Caco-2 (cell line): ENCODE measurements at regions not wholly inside any gene's neighbourhood (a gene's known extent, or its start where the extent isn't known, plus 50 kb on each side); places are given as distances from the start of the nearest gene placed in this dataset.

Experiments used
- BruUV-seq: library from RNA; stranded (reverse); fragments of 400-500 nt; replicated peaks from 2 replicates; lab custom pipeline; 2021; lab: Mats Ljungman, UMichigan
- CTCF ChIA-PET: fragments of 300-600 bp; sonication (Branson Sonifier 250); formaldehyde crosslinking; loops from one replicate; lab custom pipeline; 2022; ENCODE audit warnings: antibody characterized with exemption; lab: Charles Lee
- POLR2A ChIA-PET: fragments of 300-600 bp; sonication (Branson Sonifier 250); formaldehyde crosslinking; loops from one replicate; lab custom pipeline; 2022; ENCODE audit warnings: antibody characterized with exemption; lab: Charles Lee
- DNase-seq, 2 experiments: peaks; one replicate each; pipeline versions ENCODE4 v3.0.0 to v3.0.0-alpha.2; 2020 to 2022
- H3K27me3 ChIP-seq: replicated peaks from 2 replicates; pipeline ENCODE4 v1.6.0; 2011; ENCODE audit warnings: low read length; ENCODE audit not compliant: control insufficient read depth, insufficient read depth
- H3K36me3 ChIP-seq: 2 replicates; pipeline ENCODE4 v1.5.1; 2011; ENCODE audit warnings: low read length; ENCODE audit not compliant: control insufficient read depth, insufficient read depth
- H3K4me1 ChIP-seq: fragments of 250-450 bp; sonication (Bioruptor Pico); 2 replicates; pipeline ENCODE4 v1.5.1; 2020; ENCODE audit warnings: mild to moderate bottlenecking
- H3K4me3 ChIP-seq: 2 replicates; pipeline ENCODE4 v1.5.1; 2011; ENCODE audit warnings: low read depth, mild to moderate bottlenecking, control low read depth, low read length
- H3K9me3 ChIP-seq: fragments of 250-450 bp; sonication (Bioruptor Pico); 2 replicates; pipeline ENCODE4 v1.5.1; 2020; ENCODE audit warnings: mild to moderate bottlenecking, moderate library complexity
- H3K27ac Mint-ChIP-seq: one replicate; pipeline ENCODE4 v1.8.0; 2022; ENCODE audit warnings: mixed read lengths; ENCODE audit not compliant: unreplicated experiment
- H3K27me3 Mint-ChIP-seq: one replicate; pipeline ENCODE4 v1.8.0; 2022; ENCODE audit warnings: mixed read lengths; ENCODE audit not compliant: insufficient read depth, unreplicated experiment
- H3K36me3 Mint-ChIP-seq: one replicate; pipeline ENCODE4 v1.8.0; 2022; ENCODE audit warnings: mild to moderate bottlenecking, mixed read lengths; ENCODE audit not compliant: insufficient read depth, unreplicated experiment
- H3K4me1 Mint-ChIP-seq: one replicate; pipeline ENCODE4 v1.8.0; 2022; ENCODE audit warnings: low read depth, mixed read lengths; ENCODE audit not compliant: unreplicated experiment
- H3K4me3 Mint-ChIP-seq: one replicate; pipeline ENCODE4 v1.8.0; 2022; ENCODE audit warnings: mild to moderate bottlenecking, moderate library complexity, mixed read lengths; ENCODE audit not compliant: unreplicated experiment
- H3K9me3 Mint-ChIP-seq: one replicate; pipeline ENCODE4 v1.8.0; 2022; ENCODE audit warnings: mixed read lengths; ENCODE audit not compliant: unreplicated experiment
- CTCF ChIP-seq, 2 experiments: fragments of 200-600 bp in 1 of 2; IDR thresholded peaks; 1 replicate in 1 of 2; 2 replicates in 1 of 2; pipeline versions ENCODE4 v1.5.1 to v1.8.0; 2011 to 2022; ENCODE audit warnings: antibody characterized with exemption in 1 of 2, control low read depth in 1 of 2, inconsistent platforms in 1 of 2, low read depth in 1 of 2, low read length in 1 of 2, mild to moderate bottlenecking in 1 of 2, moderate library complexity in 1 of 2; ENCODE audit not compliant: insufficient read depth in 1 of 2, severe bottlenecking in 1 of 2, unreplicated experiment in 1 of 2
- intact Hi-C: fragments of 100-400 bp; cut with micrococcal nuclease; formaldehyde crosslinking; loops from one replicate; pipeline ENCODE4 v1.10.0; 2022; ENCODE audit not compliant: unreplicated experiment

GRCh38 chr11:80284946-80285785 is 844.3 kb upstream of the TENM4 start:
- H3K36me3 Mint-ChIP-seq = no peaks in the 10 kb centered on the region
- H3K27me3 ChIP-seq = no peaks in the 10 kb centered on the region
- no peaks in the 10 kb centered on the region for H3K36me3 ChIP-seq
- no peak for DNase-seq
- intact Hi-C loops = no loop called here
- H3K27ac Mint-ChIP-seq = no peak overlapping the region
- H3K4me3 Mint-ChIP-seq = no peak overlapping the region
- BruUV-seq = no TSS peak
- H3K4me1 Mint-ChIP-seq = no peaks in the 10 kb centered on the region
- H3K4me1 ChIP-seq = no peaks in the 10 kb centered on the region
- H3K9me3 Mint-ChIP-seq = no peaks in the 10 kb centered on the region
- ChIA-PET CTCF (no interaction called here), POLR2A (no interaction called here)
- H3K4me3 ChIP-seq = no peak overlapping the region
- TF ChIP-seq CTCF (IDR thresholded peaks at IDR 0.05; ENCODE audit: insufficient read depth in 1 of 2, low read depth in 1 of 2, low read length in 1 of 2, severe bottlenecking in 1 of 2, unreplicated experiment in 1 of 2) = no peak
- H3K27me3 Mint-ChIP-seq = no peaks in the 10 kb centered on the region
- no peaks in the 10 kb centered on the region for H3K9me3 ChIP-seq

GRCh38 chr11:80282643-80283042 is 841.8 kb upstream of the TENM4 start:
- no peak overlapping the region for H3K4me3 ChIP-seq
- H3K4me1 ChIP-seq = no peaks in the 10 kb centered on the region
- H3K36me3 Mint-ChIP-seq = no peaks in the 10 kb centered on the region
- H3K27ac Mint-ChIP-seq = no peak overlapping the region
- ChIA-PET CTCF (no interaction called here), POLR2A (no interaction called here)
- no peak for DNase-seq
- no peak overlapping the region for H3K4me3 Mint-ChIP-seq
- intact Hi-C loops = no loop called here
- TF ChIP-seq CTCF (IDR thresholded peaks at IDR 0.05; ENCODE audit: insufficient read depth in 1 of 2, low read depth in 1 of 2, low read length in 1 of 2, severe bottlenecking in 1 of 2, unreplicated experiment in 1 of 2) = no peak
- no peaks in the 10 kb centered on the region for H3K9me3 ChIP-seq
- H3K27me3 ChIP-seq = no peaks in the 10 kb centered on the region
- H3K9me3 Mint-ChIP-seq = no peaks in the 10 kb centered on the region
- BruUV-seq = no TSS peak
- no peaks in the 10 kb centered on the region for H3K36me3 ChIP-seq
- H3K4me1 Mint-ChIP-seq = no peaks in the 10 kb centered on the region
- no peaks in the 10 kb centered on the region for H3K27me3 Mint-ChIP-seq

- H3K9me3 Mint-ChIP-seq = no peaks in the 10 kb centered on the region
- BruUV-seq = no TSS peak
- no peaks in the 10 kb centered on the region for H3K36me3 Mint-ChIP-seq
- TF ChIP-seq CTCF (IDR thresholded peaks at IDR 0.05; ENCODE audit: insufficient read depth in 1 of 2, low read depth in 1 of 2, low read length in 1 of 2, severe bottlenecking in 1 of 2, unreplicated experiment in 1 of 2) = no peak
- intact Hi-C loops = no loop called here
- H3K4me1 ChIP-seq = no peaks in the 10 kb centered on the region
- H3K4me1 Mint-ChIP-seq = no peaks in the 10 kb centered on the region
- no peak for DNase-seq
- ChIA-PET CTCF (no interaction called here), POLR2A (no interaction called here)
- H3K27me3 Mint-ChIP-seq = no peaks in the 10 kb centered on the region
- H3K27me3 ChIP-seq = no peaks in the 10 kb centered on the region
- no peaks in the 10 kb centered on the region for H3K36me3 ChIP-seq
- no peak overlapping the region for H3K27ac Mint-ChIP-seq
- H3K4me3 ChIP-seq = no peak overlapping the region
- no peak overlapping the region for H3K4me3 Mint-ChIP-seq
- H3K9me3 ChIP-seq = no peaks in the 10 kb centered on the region
Observed at GRCh38 chr11:80281194-80281593, 840.4 kb upstream of the TENM4 start.
